GM12875 (cell line): ENCODE measurements at regions not wholly inside any gene's neighbourhood (a gene's known extent, or its start where the extent isn't known, plus 50 kb on each side); places are given as distances from the start of the nearest gene placed in this dataset.

Experiments
- H3K4me3 ChIP-seq: one replicate; pipeline ENCODE4 v1.5.1; 2011; ENCODE audit warnings: low read depth, low read length, control low read depth
- CTCF ChIP-seq: IDR thresholded peaks from 2 replicates; pipeline ENCODE4 v1.5.1; 2011; ENCODE audit warnings: low read depth, mild to moderate bottlenecking, control low read depth, inconsistent platforms, low read length, moderate library complexity, borderline replicate concordance; ENCODE audit not compliant: insufficient read depth

- no peak for TF ChIP-seq CTCF
- no peak overlapping the region for H3K4me3 ChIP-seq
These were observed 114.0 kb downstream of the ALX1 start for GRCh38 chr12:85394065-85394464.

GRCh38 chr12:85394809-85395208, 114.8 kb downstream of the ALX1 start:
- no peak overlapping the region for H3K4me3 ChIP-seq
- no peak for TF ChIP-seq CTCF

- H3K4me3 ChIP-seq = no peak overlapping the region
- TF ChIP-seq CTCF = no peak
These were observed 125.2 kb downstream of the ALX1 start for GRCh38 chr12:85405262-85405661.

- no peak overlapping the region for H3K4me3 ChIP-seq
- no peak for TF ChIP-seq CTCF
These were observed 125.9 kb downstream of the ALX1 start for GRCh38 chr12:85405781-85406522.

- TF ChIP-seq CTCF = no peak
- H3K4me3 ChIP-seq = no peak overlapping the region
These were observed 133.2 kb downstream of the ALX1 start for GRCh38 chr12:85413266-85413665.

GRCh38 chr12:85422762-85423161, 142.7 kb downstream of the ALX1 start:
- H3K4me3 ChIP-seq = no peak overlapping the region
- no peak for TF ChIP-seq CTCF

- TF ChIP-seq CTCF = no peak
- no peak overlapping the region for H3K4me3 ChIP-seq
These were observed 143.9 kb downstream of the ALX1 start for GRCh38 chr12:85423947-85424346.
